ENCODE measurements at regions not wholly inside any gene's neighbourhood (a gene's known extent, or its start where the extent isn't known, plus 50 kb on each side); places are given as distances from the start of the nearest gene placed in this dataset.

GRCh38 chr14:96965885-96966595 lies 168.9 kb downstream of the VRK1 start:
- H3K4me2 ChIP-seq (ENCODE audit: insufficient read depth, low read length): no peak overlapping the region
- H3K9ac ChIP-seq (replicated peaks; ENCODE audit: extremely low read depth, insufficient read depth, low read length): no peak overlapping the region
- ChIA-PET POLR2A (no interaction called here), CTCF (no interaction called here)
- no peak overlapping the region for H3K4me3 ChIP-seq (replicated peaks in 1 of 3; ENCODE audit: insufficient read depth in 1 of 3, low read depth in 1 of 3, low read length in 3 of 3)
- no peaks in the 10 kb centered on the region for H3K27me3 ChIP-seq (ENCODE audit: control insufficient read depth in 2 of 2, insufficient read depth in 2 of 2, low read length in 2 of 2)
- no peak for TF ChIP-seq EZH2 (IDR thresholded peaks at IDR 0.05; ENCODE audit: borderline replicate concordance, low read depth, low read length, severe bottlenecking)
- TF ChIP-seq POLR2A (IDR thresholded peaks at IDR 0.05; ENCODE audit: low read depth, low read length): no peak
- no peak for TF ChIP-seq MAX (IDR thresholded peaks at IDR 0.05; ENCODE audit: insufficient read depth, insufficient read length)
- no peak for TF ChIP-seq POLR2AphosphoS5 (IDR thresholded peaks at IDR 0.05; ENCODE audit: insufficient read depth, low read depth, low read length)
- no peak for TF ChIP-seq FOS (IDR thresholded peaks at IDR 0.05; ENCODE audit: borderline replicate concordance, insufficient read depth, low read length)
- no peak for TF ChIP-seq MYC (IDR thresholded peaks at IDR 0.05; ENCODE audit: low read depth, low read length)
- no peak for TF ChIP-seq GATA2 (IDR thresholded peaks at IDR 0.05; ENCODE audit: insufficient read depth, insufficient read length, low read depth, low read length)
- no peak for TF ChIP-seq JUN (IDR thresholded peaks at IDR 0.05; ENCODE audit: borderline replicate concordance, insufficient read depth, insufficient read length, low read depth)
- no peak for TF ChIP-seq CTCF (IDR thresholded peaks at IDR 0.05; ENCODE audit: extremely low read depth in 1 of 2, insufficient read depth in 1 of 2, low read depth in 1 of 2, low read length in 2 of 2)
- H3K27ac ChIP-seq (ENCODE audit: insufficient read depth, low read depth, low read length): no peak overlapping the region
- no peaks in the 10 kb centered on the region for H3K4me1 ChIP-seq (ENCODE audit: control insufficient read depth, extremely low read depth, insufficient read depth, low read length)
- H2AFZ ChIP-seq (ENCODE audit: low read depth, low read length): no peak overlapping the region
- intact Hi-C loops (cut with micrococcal nuclease) (no loop called here), dilution Hi-C loops (cut with MboI; ENCODE audit: extremely low pct_ligation_motif_present, low sequenced_read_pairs) (no loop called here)
- H3K9me1 ChIP-seq (replicated peaks; ENCODE audit: control insufficient read depth, extremely low read depth, insufficient read depth, low read length): no peaks in the 10 kb centered on the region
- H3K36me3 ChIP-seq (ENCODE audit: control insufficient read depth in 2 of 2, extremely low read depth in 1 of 2, insufficient read depth in 2 of 2, low read length in 2 of 2): no peaks in the 10 kb centered on the region
- peaks cover 2% of the 10 kb centered on the region for H3K9me3 ChIP-seq (replicated peaks; ENCODE audit: control insufficient read depth, insufficient read depth, low read length)
- BruUV-seq (replicated peaks): no TSS peak
- H4K20me1 ChIP-seq (replicated peaks; ENCODE audit: control insufficient read depth, extremely low read depth, insufficient read depth, low read length): no peaks in the 10 kb centered on the region
- FAIRE-seq (no peak), DNase-seq (ENCODE audit: low read depth, low spot score) (no peak)
- no peaks in the 10 kb centered on the region for H3K79me2 ChIP-seq (ENCODE audit: control insufficient read depth, insufficient read depth, low read length)
